ENCODE measurements at regions not wholly inside any gene's neighbourhood (a gene's known extent, or its start where the extent isn't known, plus 50 kb on each side); places are given as distances from the start of the nearest gene placed in this dataset.

GRCh38 chr12:111064154-111064553 lies 143.8 kb upstream of the MYL2 start:
- TF ChIP-seq, protein P1, sequence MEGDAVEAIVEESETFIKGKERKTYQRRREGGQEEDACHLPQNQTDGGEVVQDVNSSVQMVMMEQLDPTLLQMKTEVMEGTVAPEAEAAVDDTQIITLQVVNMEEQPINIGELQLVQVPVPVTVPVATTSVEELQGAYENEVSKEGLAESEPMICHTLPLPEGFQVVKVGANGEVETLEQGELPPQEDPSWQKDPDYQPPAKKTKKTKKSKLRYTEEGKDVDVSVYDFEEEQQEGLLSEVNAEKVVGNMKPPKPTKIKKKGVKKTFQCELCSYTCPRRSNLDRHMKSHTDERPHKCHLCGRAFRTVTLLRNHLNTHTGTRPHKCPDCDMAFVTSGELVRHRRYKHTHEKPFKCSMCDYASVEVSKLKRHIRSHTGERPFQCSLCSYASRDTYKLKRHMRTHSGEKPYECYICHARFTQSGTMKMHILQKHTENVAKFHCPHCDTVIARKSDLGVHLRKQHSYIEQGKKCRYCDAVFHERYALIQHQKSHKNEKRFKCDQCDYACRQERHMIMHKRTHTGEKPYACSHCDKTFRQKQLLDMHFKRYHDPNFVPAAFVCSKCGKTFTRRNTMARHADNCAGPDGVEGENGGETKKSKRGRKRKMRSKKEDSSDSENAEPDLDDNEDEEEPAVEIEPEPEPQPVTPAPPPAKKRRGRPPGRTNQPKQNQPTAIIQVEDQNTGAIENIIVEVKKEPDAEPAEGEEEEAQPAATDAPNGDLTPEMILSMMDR (IDR thresholded peaks at IDR 0.05), result no peak
- no peak for TF ChIP-seq ZFX (IDR thresholded peaks at IDR 0.05; ENCODE audit: borderline replicate concordance)
